ENCODE measurements at regions not wholly inside any gene's neighbourhood (a gene's known extent, or its start where the extent isn't known, plus 50 kb on each side); places are given as distances from the start of the nearest gene placed in this dataset.

GRCh38 chr9:99391937-99392594 lies 170.0 kb downstream of the SEC61B start:
- no peaks in the 10 kb centered on the region for H3K4me1 ChIP-seq (ENCODE audit: control insufficient read depth, insufficient read depth, low read length)
- H3K36me3 ChIP-seq (ENCODE audit: control insufficient read depth, insufficient read depth, low read length): no peaks in the 10 kb centered on the region
- no peaks in the 10 kb centered on the region for H3K9me3 ChIP-seq (ENCODE audit: control insufficient read depth, low read length)
- no peaks in the 10 kb centered on the region for H3K27me3 ChIP-seq (ENCODE audit: control insufficient read depth, insufficient read depth, low read length)
- H3K9ac ChIP-seq (ENCODE audit: low read length): no peak overlapping the region
- no peak overlapping the region for H3K4me3 ChIP-seq (ENCODE audit: low read length)

GRCh38 chr9:99392986-99393385 lies 170.9 kb downstream of the SEC61B start:
- Histone ChIP-seq H3K27me3 (ENCODE audit: control insufficient read depth, insufficient read depth, low read length) (no peaks in the 10 kb centered on the region), H3K4me3 (ENCODE audit: low read length) (no peak overlapping the region), H3K4me1 (ENCODE audit: control insufficient read depth, insufficient read depth, low read length) (no peaks in the 10 kb centered on the region), H3K9ac (ENCODE audit: low read length) (no peak overlapping the region), H3K9me3 (ENCODE audit: control insufficient read depth, low read length) (no peaks in the 10 kb centered on the region), H3K36me3 (ENCODE audit: control insufficient read depth, insufficient read depth, low read length) (no peaks in the 10 kb centered on the region)

- Histone ChIP-seq H3K36me3 (ENCODE audit: control insufficient read depth, insufficient read depth, low read length) (no peaks in the 10 kb centered on the region), H3K9ac (ENCODE audit: low read length) (no peak overlapping the region), H3K9me3 (ENCODE audit: control insufficient read depth, low read length) (no peaks in the 10 kb centered on the region), H3K4me1 (ENCODE audit: control insufficient read depth, insufficient read depth, low read length) (no peaks in the 10 kb centered on the region), H3K4me3 (ENCODE audit: low read length) (no peak overlapping the region), H3K27me3 (ENCODE audit: control insufficient read depth, insufficient read depth, low read length) (no peaks in the 10 kb centered on the region)
Observed at GRCh38 chr9:99393993-99394392, 171.9 kb downstream of the SEC61B start.

GRCh38 chr9:99398241-99398640 lies 176.2 kb downstream of the SEC61B start:
- Histone ChIP-seq H3K4me1 (ENCODE audit: control insufficient read depth, insufficient read depth, low read length) (no peaks in the 10 kb centered on the region), H3K9ac (ENCODE audit: low read length) (no peak overlapping the region), H3K4me3 (ENCODE audit: low read length) (no peak overlapping the region), H3K9me3 (ENCODE audit: control insufficient read depth, low read length) (no peaks in the 10 kb centered on the region), H3K36me3 (ENCODE audit: control insufficient read depth, insufficient read depth, low read length) (no peaks in the 10 kb centered on the region), H3K27me3 (ENCODE audit: control insufficient read depth, insufficient read depth, low read length) (no peaks in the 10 kb centered on the region)

GRCh38 chr9:99399474-99399873 lies 177.4 kb downstream of the SEC61B start:
- Histone ChIP-seq H3K4me3 (ENCODE audit: low read length) (no peak overlapping the region), H3K4me1 (ENCODE audit: control insufficient read depth, insufficient read depth, low read length) (no peaks in the 10 kb centered on the region), H3K36me3 (ENCODE audit: control insufficient read depth, insufficient read depth, low read length) (no peaks in the 10 kb centered on the region), H3K9ac (ENCODE audit: low read length) (no peak overlapping the region), H3K9me3 (ENCODE audit: control insufficient read depth, low read length) (no peaks in the 10 kb centered on the region), H3K27me3 (ENCODE audit: control insufficient read depth, insufficient read depth, low read length) (no peaks in the 10 kb centered on the region)

GRCh38 chr9:99400184-99400731 lies 178.2 kb downstream of the SEC61B start:
- H3K36me3 ChIP-seq (ENCODE audit: control insufficient read depth, insufficient read depth, low read length): no peaks in the 10 kb centered on the region
- H3K9ac ChIP-seq (ENCODE audit: low read length): no peak overlapping the region
- H3K4me3 ChIP-seq (ENCODE audit: low read length): no peak overlapping the region
- no peaks in the 10 kb centered on the region for H3K9me3 ChIP-seq (ENCODE audit: control insufficient read depth, low read length)
- no peaks in the 10 kb centered on the region for H3K27me3 ChIP-seq (ENCODE audit: control insufficient read depth, insufficient read depth, low read length)
- no peaks in the 10 kb centered on the region for H3K4me1 ChIP-seq (ENCODE audit: control insufficient read depth, insufficient read depth, low read length)

- no peaks in the 10 kb centered on the region for H3K27me3 ChIP-seq (ENCODE audit: control insufficient read depth, insufficient read depth, low read length)
- H3K4me3 ChIP-seq (ENCODE audit: low read length): no peak overlapping the region
- no peak overlapping the region for H3K9ac ChIP-seq (ENCODE audit: low read length)
- H3K36me3 ChIP-seq (ENCODE audit: control insufficient read depth, insufficient read depth, low read length): no peaks in the 10 kb centered on the region
- no peaks in the 10 kb centered on the region for H3K9me3 ChIP-seq (ENCODE audit: control insufficient read depth, low read length)
- H3K4me1 ChIP-seq (ENCODE audit: control insufficient read depth, insufficient read depth, low read length): no peaks in the 10 kb centered on the region
Observed at GRCh38 chr9:99401680-99402504, 179.8 kb downstream of the SEC61B start.

- H3K4me3 ChIP-seq (ENCODE audit: low read length): no peak overlapping the region
- no peaks in the 10 kb centered on the region for H3K27me3 ChIP-seq (ENCODE audit: control insufficient read depth, insufficient read depth, low read length)
- H3K36me3 ChIP-seq (ENCODE audit: control insufficient read depth, insufficient read depth, low read length): no peaks in the 10 kb centered on the region
- H3K4me1 ChIP-seq (ENCODE audit: control insufficient read depth, insufficient read depth, low read length): no peaks in the 10 kb centered on the region
- H3K9me3 ChIP-seq (ENCODE audit: control insufficient read depth, low read length): no peaks in the 10 kb centered on the region
- H3K9ac ChIP-seq (ENCODE audit: low read length): no peak overlapping the region
Observed at GRCh38 chr9:99403371-99403770, 181.3 kb downstream of the SEC61B start.

- H3K4me1 ChIP-seq (ENCODE audit: control insufficient read depth, insufficient read depth, low read length): no peaks in the 10 kb centered on the region
- H3K27me3 ChIP-seq (ENCODE audit: control insufficient read depth, insufficient read depth, low read length): no peaks in the 10 kb centered on the region
Observed at GRCh38 chr9:99405359-99405758, 183.3 kb downstream of the SEC61B start.

GRCh38 chr9:99406939-99407338 lies 184.9 kb downstream of the SEC61B start:
- H3K9ac ChIP-seq (ENCODE audit: low read length): no peak overlapping the region
- no peaks in the 10 kb centered on the region for H3K9me3 ChIP-seq (ENCODE audit: control insufficient read depth, low read length)
- H3K36me3 ChIP-seq (ENCODE audit: control insufficient read depth, insufficient read depth, low read length): no peaks in the 10 kb centered on the region
- no peak overlapping the region for H3K4me3 ChIP-seq (ENCODE audit: low read length)
- no peaks in the 10 kb centered on the region for H3K27me3 ChIP-seq (ENCODE audit: control insufficient read depth, insufficient read depth, low read length)
- no peaks in the 10 kb centered on the region for H3K4me1 ChIP-seq (ENCODE audit: control insufficient read depth, insufficient read depth, low read length)

More at GRCh38 chr9:99405359-99405758, 183.3 kb downstream of the SEC61B start:
- no peak overlapping the region for H3K9ac ChIP-seq (ENCODE audit: low read length)
- H3K9me3 ChIP-seq (ENCODE audit: control insufficient read depth, low read length): no peaks in the 10 kb centered on the region
- H3K4me3 ChIP-seq (ENCODE audit: low read length): no peak overlapping the region
- no peaks in the 10 kb centered on the region for H3K36me3 ChIP-seq (ENCODE audit: control insufficient read depth, insufficient read depth, low read length)

GRCh38 chr9:99411068-99411467 lies 189.0 kb downstream of the SEC61B start:
- no peak overlapping the region for H3K4me3 ChIP-seq (ENCODE audit: low read length)
- no peaks in the 10 kb centered on the region for H3K36me3 ChIP-seq (ENCODE audit: control insufficient read depth, insufficient read depth, low read length)
- no peaks in the 10 kb centered on the region for H3K27me3 ChIP-seq (ENCODE audit: control insufficient read depth, insufficient read depth, low read length)
- no peaks in the 10 kb centered on the region for H3K4me1 ChIP-seq (ENCODE audit: control insufficient read depth, insufficient read depth, low read length)
- H3K9me3 ChIP-seq (ENCODE audit: control insufficient read depth, low read length): no peaks in the 10 kb centered on the region
- no peak overlapping the region for H3K9ac ChIP-seq (ENCODE audit: low read length)

- Histone ChIP-seq H3K36me3 (ENCODE audit: control insufficient read depth, insufficient read depth, low read length) (no peaks in the 10 kb centered on the region), H3K9ac (ENCODE audit: low read length) (no peak overlapping the region), H3K27me3 (ENCODE audit: control insufficient read depth, insufficient read depth, low read length) (no peaks in the 10 kb centered on the region), H3K4me3 (ENCODE audit: low read length) (no peak overlapping the region), H3K4me1 (ENCODE audit: control insufficient read depth, insufficient read depth, low read length) (no peaks in the 10 kb centered on the region), H3K9me3 (ENCODE audit: control insufficient read depth, low read length) (no peaks in the 10 kb centered on the region)
Observed at GRCh38 chr9:99411479-99412115, 189.5 kb downstream of the SEC61B start.

All from mucosa of stomach (tissue), 1 donor.